Stomach (tissue), 4 donors: ENCODE measurements at regions not wholly inside any gene's neighbourhood (a gene's known extent, or its start where the extent isn't known, plus 50 kb on each side); places are given as distances from the start of the nearest gene placed in this dataset.

Experiments used
- CTCF ChIP-seq, 7 experiments: fragments of 450-650 bp in 4 of 7; fragments of 200-600 bp in 3 of 7; sonication (generic) in 3 of 7; IDR thresholded peaks; one replicate each; pipeline ENCODE4 v1.5.1; 2016 to 2019; ENCODE audit warnings: antibody characterized with exemption in 7 of 7, control low read depth in 2 of 7, mild to moderate bottlenecking in 1 of 7
- EP300 ChIP-seq: sonication (generic); formaldehyde crosslinking; IDR thresholded peaks from one replicate; pipeline ENCODE4 v1.6.1; 2017; ENCODE audit warnings: antibody characterized with exemption
- POLR2A ChIP-seq, 4 donors: fragments of 450-650 bp; IDR thresholded peaks; one replicate each; pipeline ENCODE4 v1.6.1; 2016; ENCODE audit warnings: antibody characterized with exemption in 4 of 4, control low read depth in 2 of 4, mild to moderate bottlenecking in 1 of 4, moderate library complexity in 1 of 4
- POLR2AphosphoS5 ChIP-seq, 3 donors: sonication (generic); formaldehyde crosslinking; IDR thresholded peaks; one replicate each; pipeline ENCODE4 v1.6.1; 2016; ENCODE audit warnings: antibody characterized with exemption in 3 of 3

- no peak for TF ChIP-seq EP300
- no peak for TF ChIP-seq CTCF (IDR thresholded peaks at IDR 0.05)
- no peak for TF ChIP-seq POLR2A (IDR thresholded peaks at IDR 0.05)
- TF ChIP-seq POLR2AphosphoS5 (IDR thresholded peaks at IDR 0.05) = no peak
Observed at GRCh38 chr18:14978191-14978590, 230.2 kb downstream of the ANKRD30B start.
